HL-60 (cell line): ENCODE measurements at regions not wholly inside any gene's neighbourhood (a gene's known extent, or its start where the extent isn't known, plus 50 kb on each side); places are given as distances from the start of the nearest gene placed in this dataset.

ENCODE experiments used
- CTCF ChIP-seq: IDR thresholded peaks from one replicate; pipeline ENCODE4 v1.5.1; 2011; ENCODE audit warnings: low read length, control low read depth, inconsistent platforms; ENCODE audit not compliant: insufficient read depth
- POLR2AphosphoS5 ChIP-seq: IDR thresholded peaks from 2 replicates; pipeline ENCODE4 v1.6.1; 2012; ENCODE audit warnings: low read depth
- REST ChIP-seq: IDR thresholded peaks from 2 replicates; pipeline ENCODE4 v1.6.1; 2012; ENCODE audit warnings: low read depth; ENCODE audit not compliant: insufficient replicate concordance
- SPI1 ChIP-seq: IDR thresholded peaks from 2 replicates; pipeline ENCODE4 v1.6.1; 2012; ENCODE audit warnings: low read depth, mild to moderate bottlenecking, borderline replicate concordance

GRCh38 chr12:17489452-17489851 is 600.5 kb downstream of the RERGL start:
- no peak for TF ChIP-seq CTCF
- no peak for TF ChIP-seq POLR2AphosphoS5
- no peak for TF ChIP-seq REST
- no peak for TF ChIP-seq SPI1
